ENCODE measurements at regions not wholly inside any gene's neighbourhood (a gene's known extent, or its start where the extent isn't known, plus 50 kb on each side); places are given as distances from the start of the nearest gene placed in this dataset.

- H3K4me1 Mint-ChIP-seq (ENCODE audit: low read depth, unreplicated experiment) = peaks cover 18% of the 10 kb centered on the region
- no peak for TF ChIP-seq CTCF (IDR thresholded peaks at IDR 0.05; ENCODE audit: insufficient read depth in 1 of 2, low read depth in 1 of 2, low read length in 1 of 2, severe bottlenecking in 1 of 2, unreplicated experiment in 1 of 2)
- H3K27me3 Mint-ChIP-seq (ENCODE audit: insufficient read depth, unreplicated experiment) = no peaks in the 10 kb centered on the region
- POLR2A ChIA-PET = no interaction called here
- no peaks in the 10 kb centered on the region for H3K9me3 ChIP-seq
- H3K4me3 ChIP-seq (ENCODE audit: low read depth, low read length) = no peak overlapping the region
- CTCF ChIA-PET = interaction anchor here (0.6 kb wide), 1 partner anchor 88 kb away, joined by 3 read pairs; no protein-coding TSS in a partner anchor
- no peak for DNase-seq
- H3K27ac Mint-ChIP-seq (ENCODE audit: unreplicated experiment) = no peak overlapping the region
- H3K36me3 ChIP-seq (ENCODE audit: control insufficient read depth, insufficient read depth, low read length) = no peaks in the 10 kb centered on the region
- H3K9me3 Mint-ChIP-seq (ENCODE audit: unreplicated experiment) = no peaks in the 10 kb centered on the region
- intact Hi-C loops (cut with micrococcal nuclease; ENCODE audit: unreplicated experiment) = no loop called here
- no TSS peak for BruUV-seq (replicated peaks)
- peaks cover 16% of the 10 kb centered on the region for H3K36me3 Mint-ChIP-seq (ENCODE audit: insufficient read depth, unreplicated experiment)
- no peak overlapping the region for H3K4me3 Mint-ChIP-seq (ENCODE audit: unreplicated experiment)
- peaks cover 6% of the 10 kb centered on the region; the same call in 1 of the 2 replicates for H3K4me1 ChIP-seq
- H3K27me3 ChIP-seq (replicated peaks; ENCODE audit: control insufficient read depth, insufficient read depth, low read length) = no peaks in the 10 kb centered on the region
Measured at GRCh38 chr6:8213995-8214394, 111.6 kb upstream of the EEF1E1 start.

GRCh38 chr6:8212720-8213434 lies 110.5 kb upstream of the EEF1E1 start:
- Mint-ChIP-seq H3K27me3 (ENCODE audit: insufficient read depth, unreplicated experiment) (no peaks in the 10 kb centered on the region), H3K4me1 (ENCODE audit: low read depth, unreplicated experiment) (peaks cover 12% of the 10 kb centered on the region), H3K9me3 (ENCODE audit: unreplicated experiment) (no peaks in the 10 kb centered on the region), H3K4me3 (ENCODE audit: unreplicated experiment) (no peak overlapping the region), H3K27ac (ENCODE audit: unreplicated experiment) (no peak overlapping the region), H3K36me3 (ENCODE audit: insufficient read depth, unreplicated experiment) (peaks cover 16% of the 10 kb centered on the region)
- DNase-seq = no peak
- no TSS peak for BruUV-seq (replicated peaks)
- H3K36me3 ChIP-seq (ENCODE audit: control insufficient read depth, insufficient read depth, low read length) = no peaks in the 10 kb centered on the region
- no peaks in the 10 kb centered on the region for H3K27me3 ChIP-seq (replicated peaks; ENCODE audit: control insufficient read depth, insufficient read depth, low read length)
- CTCF ChIA-PET = no interaction called here
- intact Hi-C loops (cut with micrococcal nuclease; ENCODE audit: unreplicated experiment) = no loop called here
- H3K9me3 ChIP-seq = no peaks in the 10 kb centered on the region
- no peaks in the 10 kb centered on the region for H3K4me1 ChIP-seq
- TF ChIP-seq CTCF (IDR thresholded peaks at IDR 0.05; ENCODE audit: insufficient read depth in 1 of 2, low read depth in 1 of 2, low read length in 1 of 2, severe bottlenecking in 1 of 2, unreplicated experiment in 1 of 2) = no peak
- POLR2A ChIA-PET = no interaction called here
- no peak overlapping the region for H3K4me3 ChIP-seq (ENCODE audit: low read depth, low read length)

GRCh38 chr6:8207869-8208191 lies 105.5 kb upstream of the EEF1E1 start:
- ChIA-PET CTCF (no interaction called here), POLR2A (no interaction called here)
- Histone ChIP-seq H3K4me1 (no peaks in the 10 kb centered on the region), H3K27me3 (replicated peaks; ENCODE audit: control insufficient read depth, insufficient read depth, low read length) (no peaks in the 10 kb centered on the region), H3K4me3 (ENCODE audit: low read depth, low read length) (no peak overlapping the region), H3K36me3 (ENCODE audit: control insufficient read depth, insufficient read depth, low read length) (no peaks in the 10 kb centered on the region), H3K9me3 (no peaks in the 10 kb centered on the region)
- Mint-ChIP-seq H3K36me3 (ENCODE audit: insufficient read depth, unreplicated experiment) (peaks cover 9% of the 10 kb centered on the region), H3K9me3 (ENCODE audit: unreplicated experiment) (no peaks in the 10 kb centered on the region), H3K27me3 (ENCODE audit: insufficient read depth, unreplicated experiment) (no peaks in the 10 kb centered on the region), H3K4me1 (ENCODE audit: low read depth, unreplicated experiment) (peaks cover 15% of the 10 kb centered on the region), H3K27ac (ENCODE audit: unreplicated experiment) (no peak overlapping the region), H3K4me3 (ENCODE audit: unreplicated experiment) (no peak overlapping the region)
- no TSS peak for BruUV-seq (replicated peaks)
- intact Hi-C loops (cut with micrococcal nuclease; ENCODE audit: unreplicated experiment) = no loop called here
- no peak for DNase-seq
- TF ChIP-seq CTCF (IDR thresholded peaks at IDR 0.05; ENCODE audit: insufficient read depth in 1 of 2, low read depth in 1 of 2, low read length in 1 of 2, severe bottlenecking in 1 of 2, unreplicated experiment in 1 of 2) = no peak

All from Caco-2 (cell line).